ENCODE measurements at regions not wholly inside any gene's neighbourhood (a gene's known extent, or its start where the extent isn't known, plus 50 kb on each side); places are given as distances from the start of the nearest gene placed in this dataset.
A peak's percentile ranks its signal among the peaks of the same experiment; 100 is the strongest.

DNA sequence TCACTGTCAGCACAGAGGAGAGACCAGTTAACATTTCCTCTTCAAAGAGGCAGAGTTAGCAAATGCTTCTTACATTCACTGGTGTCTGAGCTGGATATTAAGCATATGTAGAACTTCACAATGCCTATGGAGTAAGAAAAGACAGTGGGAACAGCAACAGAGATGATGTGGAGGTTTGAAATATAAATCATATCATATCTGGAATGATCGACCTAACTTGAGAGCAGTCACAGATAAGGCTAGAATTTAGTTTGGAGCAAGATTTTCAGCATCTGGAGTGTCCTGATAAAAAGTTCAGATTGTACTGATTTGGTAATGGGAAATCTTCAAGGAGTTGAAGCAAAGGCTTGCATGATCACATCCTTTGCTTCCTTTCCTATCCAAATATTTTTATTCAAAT lies 90.5 kb upstream of the ANKRD50 start:
- DNase-seq: no peak

DNA sequence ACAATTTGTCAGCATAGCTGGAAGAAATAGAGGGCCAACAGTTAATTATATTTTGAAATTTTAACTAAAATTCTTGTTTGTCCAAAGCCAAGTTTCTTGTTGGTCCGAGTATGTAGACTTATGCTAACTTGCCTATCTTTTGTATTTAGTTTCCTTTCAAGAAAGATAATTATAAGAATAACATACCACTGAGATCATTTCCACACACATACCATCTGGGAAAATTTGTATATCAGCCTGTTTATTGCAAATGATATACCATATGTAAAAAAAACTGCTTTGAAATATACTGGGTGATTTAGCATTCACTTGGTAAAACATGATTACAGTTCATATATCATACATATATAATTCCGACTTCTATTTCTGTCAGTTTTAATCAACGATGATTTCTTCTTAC lies 84.7 kb upstream of the ANKRD50 start:
- DNase-seq: no peak

DNA sequence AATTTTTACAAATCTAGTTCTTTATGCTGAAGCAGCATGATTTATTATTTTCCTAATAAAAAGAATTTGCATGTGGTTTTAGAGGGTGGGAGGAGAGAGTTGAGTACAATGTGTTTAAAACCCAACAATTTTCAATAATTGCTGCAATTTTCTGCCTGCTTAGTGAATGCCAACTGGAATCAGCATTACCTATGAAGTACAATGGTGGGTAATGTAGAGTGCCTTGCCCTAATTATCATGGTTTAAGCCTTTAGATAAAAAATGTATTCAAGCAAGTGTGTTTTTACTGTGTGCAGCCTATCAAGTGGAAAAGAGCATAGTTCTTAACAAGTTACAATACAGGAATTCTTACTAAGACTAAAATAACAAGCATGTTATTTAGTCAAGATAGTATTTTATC lies 77.9 kb upstream of the ANKRD50 start:
- no peak for DNase-seq

DNA sequence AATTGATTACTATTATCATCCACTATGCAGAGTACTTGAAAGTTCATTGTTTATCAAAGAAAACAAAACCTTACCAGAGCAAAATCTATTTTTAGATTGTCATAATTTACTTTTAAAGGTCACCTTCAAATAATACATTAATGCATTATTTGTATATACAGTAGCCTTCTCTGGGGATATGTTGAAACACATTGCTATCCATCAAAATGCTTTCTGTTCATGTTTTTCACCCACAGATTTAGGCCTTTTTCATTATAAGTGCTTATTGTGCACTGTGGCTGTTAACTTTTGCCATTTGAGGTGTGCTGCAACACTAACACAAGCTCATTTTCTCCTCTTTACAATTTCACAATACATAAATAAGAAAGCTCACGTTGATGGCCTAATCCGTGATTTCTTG lies 74.1 kb upstream of the ANKRD50 start:
- DNase-seq: no peak

DNA sequence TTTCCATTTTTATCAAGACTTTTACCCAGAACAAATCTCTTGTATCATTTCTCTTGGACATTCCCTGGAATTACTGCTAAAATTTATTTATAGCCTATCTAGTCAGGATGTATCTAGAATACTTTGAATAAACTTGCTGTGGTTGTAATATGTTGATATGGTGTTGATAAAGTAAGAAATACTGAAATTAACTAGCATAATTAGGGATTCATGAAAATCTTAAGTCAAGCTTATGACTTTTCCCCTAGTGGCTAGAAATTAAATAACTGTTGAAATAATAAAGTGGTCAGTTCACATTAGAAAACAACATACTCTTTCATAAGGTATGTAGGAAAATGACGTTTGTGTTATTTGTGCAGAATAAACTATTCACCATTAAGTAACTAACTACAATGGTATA lies 73.1 kb upstream of the ANKRD50 start:
- DNase-seq: no peak

DNA sequence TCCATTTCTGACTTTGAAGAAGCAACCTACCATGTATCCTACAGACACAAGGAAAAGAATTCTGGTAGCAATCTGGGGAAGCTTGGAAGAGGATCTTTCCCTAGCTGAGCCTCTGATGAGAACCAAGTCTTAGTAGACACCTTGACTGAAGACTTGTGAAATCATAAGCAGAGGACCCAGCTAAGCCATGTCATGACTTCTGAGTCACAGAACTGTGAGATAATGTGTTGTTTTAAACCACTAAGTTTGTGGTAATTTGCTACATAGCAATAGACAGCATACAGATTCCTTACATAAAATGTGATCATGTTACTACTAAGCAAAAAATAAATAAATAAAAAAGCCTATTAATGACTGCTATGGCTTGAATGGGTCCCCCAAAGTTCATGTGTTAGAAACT lies 71.3 kb upstream of the ANKRD50 start:
- DNase-seq: peak; percentile 42

DNA sequence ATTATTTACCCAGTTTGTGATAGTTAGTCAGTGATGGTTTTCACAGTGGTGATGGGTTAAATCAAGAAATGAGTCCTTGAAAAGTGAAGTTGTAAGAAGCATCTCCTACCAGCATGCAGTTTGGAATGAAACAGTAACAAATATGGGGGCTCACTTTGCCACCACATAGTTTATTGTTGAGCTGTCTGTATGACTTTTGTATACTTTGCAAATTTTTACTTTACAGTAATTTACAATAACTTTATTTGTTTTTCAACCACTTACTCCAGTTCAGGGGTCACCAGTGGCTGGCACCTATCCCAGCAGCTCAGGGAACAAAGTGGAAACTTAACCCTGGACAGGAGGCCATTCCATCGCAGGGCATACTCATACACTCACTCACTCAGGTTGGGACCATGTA lies 64.5 kb upstream of the ANKRD50 start:
- no peak for DNase-seq

DNA sequence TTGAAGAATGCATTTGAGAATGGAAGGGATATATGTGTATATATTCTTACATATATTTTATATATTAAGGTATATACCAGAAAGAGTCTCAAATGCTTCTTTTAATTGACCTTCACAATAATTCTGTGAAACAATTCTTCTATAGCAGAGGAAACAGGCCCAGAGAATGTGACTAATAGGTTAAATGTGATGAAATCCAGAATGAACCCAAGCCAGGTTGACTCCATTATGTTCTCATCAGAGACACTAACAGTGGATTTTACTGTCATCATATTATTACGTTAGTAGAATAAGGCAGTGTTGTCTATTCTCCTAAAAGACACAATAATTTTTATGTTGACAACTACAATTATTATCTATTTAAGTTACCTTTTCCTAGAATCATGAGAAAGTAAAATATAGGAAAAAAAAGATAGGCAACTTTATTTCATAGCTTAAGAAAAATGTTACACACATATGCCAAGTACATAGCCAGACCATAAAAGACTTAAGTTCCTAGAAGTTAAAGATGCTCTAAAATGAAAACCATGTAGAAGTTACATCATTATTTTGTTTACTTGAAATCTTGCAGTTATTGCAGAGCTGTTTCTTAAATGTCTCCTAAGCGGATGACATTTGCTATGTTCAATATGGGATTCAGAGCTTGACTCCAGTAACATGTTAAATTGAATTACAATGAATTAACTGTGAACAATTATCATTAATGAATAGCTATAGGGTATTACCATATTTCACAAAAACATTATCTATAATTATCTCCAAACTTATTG lies 56.2 kb upstream of the ANKRD50 start:
- no peak for DNase-seq

DNA sequence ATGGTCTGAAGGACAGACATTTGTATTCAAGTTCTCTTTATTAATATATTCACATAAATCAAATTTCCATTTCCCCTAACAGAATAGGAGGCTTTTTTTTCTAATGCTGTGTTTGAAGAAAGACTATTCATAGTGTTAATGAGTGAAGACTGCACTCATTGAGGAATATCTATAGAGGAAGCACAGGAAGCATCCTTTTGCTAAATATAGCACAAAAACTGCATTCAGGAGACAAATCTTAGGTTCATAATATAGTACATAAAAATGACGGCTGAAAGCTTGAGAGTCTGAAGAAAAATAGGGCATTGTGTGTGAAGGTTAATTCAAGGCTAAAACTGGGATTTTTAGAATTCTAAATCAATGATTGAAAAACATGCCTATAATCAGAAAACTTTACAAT lies 50.4 kb upstream of the ANKRD50 start:
- DNase-seq: no peak
